IgD-negative memory B cell (primary cell): ENCODE measurements at regions not wholly inside any gene's neighbourhood (a gene's known extent, or its start where the extent isn't known, plus 50 kb on each side); places are given as distances from the start of the nearest gene placed in this dataset.

Source experiments
- H3K27ac Mint-ChIP-seq, 3 donors: one replicate each; pipeline ENCODE4 v1.8.0; 2020 to 2022; ENCODE audit warnings: mild to moderate bottlenecking in 3 of 3, mixed read lengths in 3 of 3, moderate library complexity in 1 of 3
- H3K27me3 Mint-ChIP-seq: one replicate; pipeline ENCODE4 v1.8.0; 2021; ENCODE audit warnings: mixed read lengths
- H3K36me3 Mint-ChIP-seq: one replicate; pipeline ENCODE4 v1.8.0; 2020; ENCODE audit warnings: mild to moderate bottlenecking, mixed read lengths
- H3K4me1 Mint-ChIP-seq, 3 donors: one replicate each; pipeline ENCODE4 v1.8.0; 2020 to 2022; ENCODE audit warnings: mixed read lengths in 3 of 3, mild to moderate bottlenecking in 1 of 3
- H3K4me3 Mint-ChIP-seq, 4 donors: one replicate each; pipeline ENCODE4 v1.8.0; 2020 to 2022; ENCODE audit warnings: mild to moderate bottlenecking in 4 of 4, mixed read lengths in 4 of 4, moderate library complexity in 3 of 4
- H3K9me3 Mint-ChIP-seq, 3 donors: one replicate each; pipeline ENCODE4 v1.8.0; 2020 to 2021; ENCODE audit warnings: mixed read lengths in 3 of 3, mild to moderate bottlenecking in 1 of 3

GRCh38 chr5:135138116-135138850 lies 104.3 kb upstream of the PITX1 start:
- H3K27me3 Mint-ChIP-seq, result no peaks in the 10 kb centered on the region
- H3K4me3 Mint-ChIP-seq, result no peak overlapping the region
- H3K9me3 Mint-ChIP-seq, result no peaks in the 10 kb centered on the region
- H3K36me3 Mint-ChIP-seq, result peaks cover 4% of the 10 kb centered on the region
- H3K27ac Mint-ChIP-seq, result no peak overlapping the region
- peaks cover 5 to 11% (median 10%) of the 10 kb centered on the region in 3 donors for H3K4me1 Mint-ChIP-seq

GRCh38 chr5:135137146-135137915 lies 103.3 kb upstream of the PITX1 start:
- H3K4me1 Mint-ChIP-seq, result peaks cover 5 to 11% (median 10%) of the 10 kb centered on the region in 3 donors
- H3K4me3 Mint-ChIP-seq, result no peak overlapping the region
- H3K27me3 Mint-ChIP-seq, result no peaks in the 10 kb centered on the region
- no peaks in the 10 kb centered on the region for H3K9me3 Mint-ChIP-seq
- peaks cover 4% of the 10 kb centered on the region for H3K36me3 Mint-ChIP-seq
- no peak overlapping the region for H3K27ac Mint-ChIP-seq

GRCh38 chr5:135136546-135136945 lies 102.5 kb upstream of the PITX1 start:
- no peaks in the 10 kb centered on the region for H3K27me3 Mint-ChIP-seq
- H3K4me3 Mint-ChIP-seq, result no peak overlapping the region
- H3K36me3 Mint-ChIP-seq, result peaks cover 4% of the 10 kb centered on the region
- peaks cover 5 to 11% (median 10%) of the 10 kb centered on the region in 3 donors for H3K4me1 Mint-ChIP-seq
- peak overlapping the region in 1 of 3 donors; percentile 78 for H3K27ac Mint-ChIP-seq
- no peaks in the 10 kb centered on the region for H3K9me3 Mint-ChIP-seq

- Mint-ChIP-seq H3K27ac (no peak overlapping the region), H3K27me3 (no peaks in the 10 kb centered on the region), H3K36me3 (peaks cover 4% of the 10 kb centered on the region)
Observed at GRCh38 chr5:135135530-135136226, 101.7 kb upstream of the PITX1 start.

GRCh38 chr5:135134691-135135381 lies 100.8 kb upstream of the PITX1 start:
- H3K9me3 Mint-ChIP-seq, result no peaks in the 10 kb centered on the region
- H3K27me3 Mint-ChIP-seq, result no peaks in the 10 kb centered on the region
- H3K27ac Mint-ChIP-seq, result no peak overlapping the region
- H3K36me3 Mint-ChIP-seq, result peaks cover 4% of the 10 kb centered on the region
- no peak overlapping the region for H3K4me3 Mint-ChIP-seq
- H3K4me1 Mint-ChIP-seq, result peaks cover 0 to 5% (median under 1%) of the 10 kb centered on the region in 3 donors

More at GRCh38 chr5:135135530-135136226, 101.7 kb upstream of the PITX1 start:
- no peaks in the 10 kb centered on the region for H3K9me3 Mint-ChIP-seq
- H3K4me1 Mint-ChIP-seq, result peaks cover 4 to 8% (median 7%) of the 10 kb centered on the region in 3 donors
- H3K4me3 Mint-ChIP-seq, result no peak overlapping the region

- Mint-ChIP-seq H3K27ac (no peak overlapping the region), H3K27me3 (no peaks in the 10 kb centered on the region), H3K36me3 (no peaks in the 10 kb centered on the region), H3K4me3 (no peak overlapping the region), H3K4me1 (peaks cover 0 to 9% (median 0%) of the 10 kb centered on the region in 3 donors), H3K9me3 (no peaks in the 10 kb centered on the region)
Observed at GRCh38 chr5:135133698-135134515, 99.9 kb upstream of the PITX1 start.

GRCh38 chr5:135133181-135133580 lies 99.2 kb upstream of the PITX1 start:
- Mint-ChIP-seq H3K9me3 (no peaks in the 10 kb centered on the region), H3K27ac (no peak overlapping the region), H3K36me3 (no peaks in the 10 kb centered on the region), H3K4me1 (peaks cover 0 to 9% (median 0%) of the 10 kb centered on the region in 3 donors), H3K27me3 (no peaks in the 10 kb centered on the region), H3K4me3 (no peak overlapping the region)

GRCh38 chr5:135131801-135132680 lies 98.0 kb upstream of the PITX1 start:
- no peak overlapping the region for H3K4me3 Mint-ChIP-seq
- no peak overlapping the region for H3K27ac Mint-ChIP-seq
- H3K27me3 Mint-ChIP-seq, result no peaks in the 10 kb centered on the region
- no peaks in the 10 kb centered on the region for H3K36me3 Mint-ChIP-seq
- H3K4me1 Mint-ChIP-seq, result peaks cover 0 to 9% (median 0%) of the 10 kb centered on the region in 3 donors
- H3K9me3 Mint-ChIP-seq, result no peaks in the 10 kb centered on the region

- no peaks in the 10 kb centered on the region for H3K27me3 Mint-ChIP-seq
- no peaks in the 10 kb centered on the region for H3K9me3 Mint-ChIP-seq
- peaks cover 0 to 9% (median 0%) of the 10 kb centered on the region in 3 donors for H3K4me1 Mint-ChIP-seq
- H3K4me3 Mint-ChIP-seq, result no peak overlapping the region
- H3K36me3 Mint-ChIP-seq, result no peaks in the 10 kb centered on the region
- peak overlapping the region in 1 of 3 donors; percentile 44 for H3K27ac Mint-ChIP-seq
Observed at GRCh38 chr5:135130261-135131215, 96.5 kb upstream of the PITX1 start.

GRCh38 chr5:135129307-135129706 lies 95.3 kb upstream of the PITX1 start:
- H3K4me3 Mint-ChIP-seq, result no peak overlapping the region
- H3K9me3 Mint-ChIP-seq, result no peaks in the 10 kb centered on the region
- H3K4me1 Mint-ChIP-seq, result peaks cover 0 to 9% (median 0%) of the 10 kb centered on the region in 3 donors
- no peaks in the 10 kb centered on the region for H3K27me3 Mint-ChIP-seq
- H3K27ac Mint-ChIP-seq, result no peak overlapping the region
- no peaks in the 10 kb centered on the region for H3K36me3 Mint-ChIP-seq

GRCh38 chr5:135128361-135128760 lies 94.3 kb upstream of the PITX1 start:
- H3K36me3 Mint-ChIP-seq, result no peaks in the 10 kb centered on the region
- no peaks in the 10 kb centered on the region for H3K9me3 Mint-ChIP-seq

GRCh38 chr5:135127439-135128240 lies 93.6 kb upstream of the PITX1 start:
- Mint-ChIP-seq H3K36me3 (no peaks in the 10 kb centered on the region), H3K4me1 (peaks cover 0 to 9% (median 0%) of the 10 kb centered on the region in 3 donors), H3K27me3 (peaks cover 2% of the 10 kb centered on the region), H3K4me3 (no peak overlapping the region), H3K27ac (no peak overlapping the region), H3K9me3 (no peaks in the 10 kb centered on the region)

More at GRCh38 chr5:135128361-135128760, 94.3 kb upstream of the PITX1 start:
- Mint-ChIP-seq H3K27ac (peak overlapping the region in 1 of 3 donors; percentile 6), H3K4me1 (peaks cover 0 to 9% (median 0%) of the 10 kb centered on the region in 3 donors), H3K4me3 (no peak overlapping the region), H3K27me3 (no peaks in the 10 kb centered on the region)
